Activated CD8-positive, alpha-beta T cell treated with anti-CD3 and anti-CD28 coated beads for 36 hours (primary cell): ENCODE measurements at regions not wholly inside any gene's neighbourhood (a gene's known extent, or its start where the extent isn't known, plus 50 kb on each side); places are given as distances from the start of the nearest gene placed in this dataset.
A peak's percentile ranks its signal among the peaks of the same experiment; 100 is the strongest.

Source experiments
- ATAC-seq: fragments of 200-7000 bp; cut with Tn5 transposase; one replicate; pipeline ENCODE4 v1.10.0; 2021; ENCODE audit warnings: mild to moderate bottlenecking, moderate library complexity
- CTCF ChIA-PET: fragments of 350-600 bp; sonication (Branson Sonifier 250); formaldehyde crosslinking; loops from one replicate; lab custom pipeline; 2021; ENCODE audit warnings: antibody characterized with exemption; lab: Charles Lee
- POLR2A ChIA-PET: fragments of 350-600 bp; sonication (Branson Sonifier 250); formaldehyde crosslinking; loops from one replicate; lab custom pipeline; 2021; ENCODE audit warnings: antibody characterized with exemption; lab: Charles Lee
- DNase-seq: peaks from one replicate; pipeline ENCODE4 v3.0.0-alpha.2; 2020
- H3K27ac Mint-ChIP-seq: one replicate; pipeline ENCODE4 v1.8.0; 2021; ENCODE audit warnings: mild to moderate bottlenecking, mixed read lengths
- H3K27me3 Mint-ChIP-seq: one replicate; pipeline ENCODE4 v1.8.0; 2021; ENCODE audit warnings: mixed read lengths
- H3K36me3 Mint-ChIP-seq: one replicate; pipeline ENCODE4 v1.8.0; 2021; ENCODE audit warnings: low read depth, mixed read lengths
- H3K4me1 Mint-ChIP-seq: one replicate; pipeline ENCODE4 v1.8.0; 2021; ENCODE audit warnings: low read depth, mixed read lengths
- H3K4me3 Mint-ChIP-seq: one replicate; pipeline ENCODE4 v1.8.0; 2021; ENCODE audit warnings: mild to moderate bottlenecking, moderate library complexity, mixed read lengths
- H3K9me3 Mint-ChIP-seq: one replicate; pipeline ENCODE4 v1.8.0; 2021; ENCODE audit warnings: mixed read lengths
- intact Hi-C: fragments of 100-400 bp; cut with micrococcal nuclease; formaldehyde crosslinking; loops from one replicate; pipeline ENCODE4 v1.10.0; 2022
- TF ChIP-seq, protein P1 (sequence below): fragments of 200-600 bp; IDR thresholded peaks from one replicate; pipeline ENCODE4 v1.8.0; 2022; ENCODE audit warnings: antibody characterized with exemption, mild to moderate bottlenecking

DNA sequence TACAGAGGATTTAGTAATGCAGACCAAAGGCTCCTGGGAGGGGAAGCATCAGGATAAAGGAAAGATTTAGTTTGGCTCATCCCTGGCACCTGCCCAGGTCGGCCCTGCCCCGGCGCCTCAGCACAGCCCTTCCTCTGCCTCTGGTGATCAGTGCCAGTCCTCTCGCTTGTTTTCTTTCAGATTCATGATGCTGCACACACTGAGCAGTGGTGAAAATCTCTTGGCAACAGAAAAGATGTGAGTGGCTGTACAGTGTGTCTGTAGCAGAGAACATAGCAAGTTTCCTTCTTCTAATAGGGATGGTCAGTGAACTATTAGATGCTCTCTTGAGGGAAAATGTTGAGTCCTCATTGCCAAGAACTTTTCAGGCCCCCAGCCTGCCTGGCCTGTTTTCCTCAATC is 994.1 kb downstream of the KCNMA1 start:
- CTCF ChIA-PET = no interaction called here
- no peaks in the 10 kb centered on the region for H3K27me3 Mint-ChIP-seq
- ATAC-seq = no peak
- intact Hi-C loops = no loop called here
- DNase-seq = no peak
- POLR2A ChIA-PET = no interaction called here
- H3K27ac Mint-ChIP-seq = no peak overlapping the region
- TF ChIP-seq, protein P1, sequence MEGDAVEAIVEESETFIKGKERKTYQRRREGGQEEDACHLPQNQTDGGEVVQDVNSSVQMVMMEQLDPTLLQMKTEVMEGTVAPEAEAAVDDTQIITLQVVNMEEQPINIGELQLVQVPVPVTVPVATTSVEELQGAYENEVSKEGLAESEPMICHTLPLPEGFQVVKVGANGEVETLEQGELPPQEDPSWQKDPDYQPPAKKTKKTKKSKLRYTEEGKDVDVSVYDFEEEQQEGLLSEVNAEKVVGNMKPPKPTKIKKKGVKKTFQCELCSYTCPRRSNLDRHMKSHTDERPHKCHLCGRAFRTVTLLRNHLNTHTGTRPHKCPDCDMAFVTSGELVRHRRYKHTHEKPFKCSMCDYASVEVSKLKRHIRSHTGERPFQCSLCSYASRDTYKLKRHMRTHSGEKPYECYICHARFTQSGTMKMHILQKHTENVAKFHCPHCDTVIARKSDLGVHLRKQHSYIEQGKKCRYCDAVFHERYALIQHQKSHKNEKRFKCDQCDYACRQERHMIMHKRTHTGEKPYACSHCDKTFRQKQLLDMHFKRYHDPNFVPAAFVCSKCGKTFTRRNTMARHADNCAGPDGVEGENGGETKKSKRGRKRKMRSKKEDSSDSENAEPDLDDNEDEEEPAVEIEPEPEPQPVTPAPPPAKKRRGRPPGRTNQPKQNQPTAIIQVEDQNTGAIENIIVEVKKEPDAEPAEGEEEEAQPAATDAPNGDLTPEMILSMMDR = no peak
- no peaks in the 10 kb centered on the region for H3K9me3 Mint-ChIP-seq
- H3K36me3 Mint-ChIP-seq = no peaks in the 10 kb centered on the region
- no peaks in the 10 kb centered on the region for H3K4me1 Mint-ChIP-seq
- H3K4me3 Mint-ChIP-seq = no peak overlapping the region

DNA sequence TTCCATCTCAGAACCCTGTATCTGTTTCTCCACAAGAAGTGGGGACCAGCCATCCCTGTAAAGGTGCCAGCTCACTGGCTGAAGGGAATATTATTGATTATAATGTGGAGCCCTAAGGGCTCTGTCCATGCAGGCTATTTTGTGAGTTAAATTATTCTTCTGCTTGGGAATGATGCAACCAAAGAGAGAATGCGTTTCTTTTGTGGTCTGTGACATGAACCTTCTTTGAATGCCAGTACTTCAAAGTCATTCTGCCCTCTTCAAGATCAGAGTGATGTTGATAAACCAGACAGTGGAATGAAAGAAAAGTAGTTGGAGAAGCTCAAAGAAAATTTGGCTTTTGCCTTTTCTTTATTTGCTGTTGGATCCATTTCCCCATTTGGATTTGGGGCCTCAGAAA is 995.2 kb downstream of the KCNMA1 start:
- Mint-ChIP-seq H3K27me3 (no peaks in the 10 kb centered on the region), H3K4me1 (no peaks in the 10 kb centered on the region), H3K27ac (no peak overlapping the region), H3K4me3 (no peak overlapping the region), H3K36me3 (no peaks in the 10 kb centered on the region), H3K9me3 (no peaks in the 10 kb centered on the region)
- intact Hi-C loops = no loop called here
- ChIA-PET CTCF (no interaction called here), POLR2A (no interaction called here)
- no peak for ATAC-seq
- no peak for DNase-seq
- TF ChIP-seq, protein P1 = no peak

DNA sequence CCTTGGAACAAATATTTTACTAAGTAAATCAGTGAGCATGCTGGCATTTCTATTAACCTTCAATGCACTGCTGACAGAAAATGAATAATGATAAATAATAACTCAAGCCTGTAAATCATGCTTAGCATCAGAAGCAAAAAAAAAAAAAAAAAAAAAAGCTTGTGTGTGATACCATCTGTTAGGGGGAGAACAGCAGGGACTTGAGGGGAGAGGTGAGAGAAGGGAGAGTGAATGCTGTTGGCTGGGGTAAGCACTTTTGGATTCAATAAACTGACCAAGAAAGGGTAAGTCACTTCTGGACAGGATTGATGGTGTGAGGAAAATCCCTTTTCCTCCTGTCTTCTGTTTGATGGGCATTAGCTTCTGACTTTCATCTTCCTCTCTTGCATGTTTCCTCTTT is 996.4 kb downstream of the KCNMA1 start:
- no peaks in the 10 kb centered on the region for H3K4me1 Mint-ChIP-seq
- DNase-seq = no peak
- TF ChIP-seq, protein P1 = no peak
- no peaks in the 10 kb centered on the region for H3K36me3 Mint-ChIP-seq
- no peak overlapping the region for H3K4me3 Mint-ChIP-seq
- CTCF ChIA-PET = interaction anchor here (0.8 kb wide), 1 partner anchor 27 kb away, joined by 3 read pairs; no protein-coding TSS in a partner anchor
- intact Hi-C loops = no loop called here
- no peak for ATAC-seq
- no peak overlapping the region for H3K27ac Mint-ChIP-seq
- H3K27me3 Mint-ChIP-seq = no peaks in the 10 kb centered on the region
- POLR2A ChIA-PET = no interaction called here
- H3K9me3 Mint-ChIP-seq = no peaks in the 10 kb centered on the region

DNA sequence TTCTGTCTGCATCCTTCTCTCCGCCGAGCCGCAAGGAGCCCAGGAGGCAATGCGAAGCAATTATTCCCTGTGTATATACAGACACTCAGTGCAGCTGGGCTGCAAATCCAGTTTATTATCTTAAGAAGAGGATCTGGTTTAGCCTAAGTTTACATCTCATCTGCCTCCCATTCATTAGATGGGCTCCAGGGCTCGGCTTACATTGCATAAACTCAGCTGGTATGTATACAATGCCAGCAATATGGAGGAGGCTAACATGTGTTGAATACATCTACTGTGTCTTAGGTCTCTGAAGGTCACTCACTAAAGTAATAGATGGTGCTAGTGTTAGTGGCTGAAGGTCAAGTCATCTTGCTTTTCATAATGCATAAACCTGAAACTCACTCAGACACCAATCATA is 996.8 kb downstream of the KCNMA1 start:
- no peak overlapping the region for H3K27ac Mint-ChIP-seq
- H3K4me1 Mint-ChIP-seq = no peaks in the 10 kb centered on the region
- DNase-seq = no peak
- H3K36me3 Mint-ChIP-seq = no peaks in the 10 kb centered on the region
- intact Hi-C loops = no loop called here
- ChIA-PET CTCF (interaction anchor here (0.8 kb wide), 1 partner anchor 26 kb away, joined by 3 read pairs; no protein-coding TSS in a partner anchor), POLR2A (no interaction called here)
- H3K9me3 Mint-ChIP-seq = no peaks in the 10 kb centered on the region
- H3K4me3 Mint-ChIP-seq = no peak overlapping the region
- no peak for ATAC-seq
- TF ChIP-seq, protein P1 = no peak
- no peaks in the 10 kb centered on the region for H3K27me3 Mint-ChIP-seq

DNA sequence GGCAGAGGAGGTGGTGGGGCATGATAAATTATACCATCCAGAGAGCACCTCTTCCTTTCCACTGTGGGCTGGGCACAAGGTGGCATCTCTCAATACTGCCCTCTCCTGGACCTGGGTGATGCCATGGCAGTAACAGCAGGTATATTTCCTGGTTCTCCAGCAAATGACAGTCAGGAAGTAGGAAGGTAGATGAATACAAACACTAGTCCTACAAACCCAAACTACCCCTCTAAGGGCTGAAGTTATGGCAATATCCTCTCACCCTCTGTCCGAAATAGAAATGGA is 1004.9 kb downstream of the KCNMA1 start:
- intact Hi-C loops = no loop called here
- POLR2A ChIA-PET = no interaction called here
- TF ChIP-seq, protein P1 = no peak
- Mint-ChIP-seq H3K36me3 (no peaks in the 10 kb centered on the region), H3K9me3 (no peaks in the 10 kb centered on the region), H3K27ac (no peak overlapping the region), H3K27me3 (peaks cover 1% of the 10 kb centered on the region), H3K4me1 (no peaks in the 10 kb centered on the region), H3K4me3 (no peak overlapping the region)
- ATAC-seq = peak; percentile 37
- peak; percentile 4 for DNase-seq
- CTCF ChIA-PET = no interaction called here
